ENCODE measurements at regions not wholly inside any gene's neighbourhood (a gene's known extent, or its start where the extent isn't known, plus 50 kb on each side); places are given as distances from the start of the nearest gene placed in this dataset.

GRCh38 chr12:78315028-78315427, 484.3 kb downstream of the NAV3 start:
- H4K5ac ChIP-seq (ENCODE audit: low read depth, low read length), result no peak overlapping the region
- TF ChIP-seq ELK1 (IDR thresholded peaks at IDR 0.05; ENCODE audit: borderline replicate concordance, low read depth, low read length) (no peak), MXI1 (IDR thresholded peaks at IDR 0.05; ENCODE audit: borderline replicate concordance, low read depth, low read length) (no peak), FOS (IDR thresholded peaks at IDR 0.05; ENCODE audit: low read depth, low read length) (no peak), RAD21 (IDR thresholded peaks at IDR 0.05; ENCODE audit: low read length) (no peak), RFX5 (IDR thresholded peaks at IDR 0.05; ENCODE audit: low read depth, low read length) (no peak), RCOR1 (IDR thresholded peaks at IDR 0.05; ENCODE audit: insufficient replicate concordance, low read length) (no peak), CTCF (conservative IDR thresholded peaks at IDR 0.05; ENCODE audit: low read depth, low read length) (no peak), NFE2L2 (IDR thresholded peaks at IDR 0.05; ENCODE audit: low read depth, low read length) (no peak), MAFK (IDR thresholded peaks at IDR 0.05; ENCODE audit: low read depth, low read length) (no peak)
- TF ChIP-seq, protein P1, sequence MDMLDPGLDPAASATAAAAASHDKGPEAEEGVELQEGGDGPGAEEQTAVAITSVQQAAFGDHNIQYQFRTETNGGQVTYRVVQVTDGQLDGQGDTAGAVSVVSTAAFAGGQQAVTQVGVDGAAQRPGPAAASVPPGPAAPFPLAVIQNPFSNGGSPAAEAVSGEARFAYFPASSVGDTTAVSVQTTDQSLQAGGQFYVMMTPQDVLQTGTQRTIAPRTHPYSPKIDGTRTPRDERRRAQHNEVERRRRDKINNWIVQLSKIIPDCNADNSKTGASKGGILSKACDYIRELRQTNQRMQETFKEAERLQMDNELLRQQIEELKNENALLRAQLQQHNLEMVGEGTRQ (IDR thresholded peaks at IDR 0.05; ENCODE audit: low read depth, low read length), result no peak
- no peaks in the 10 kb centered on the region for H3K9me3 ChIP-seq (ENCODE audit: control insufficient read depth, insufficient read depth, low read length)
- CTCF ChIA-PET, result no interaction called here
- H3K18ac ChIP-seq (ENCODE audit: low read depth, low read length), result no peak overlapping the region
- no peaks in the 10 kb centered on the region for H3K36me3 ChIP-seq (ENCODE audit: control insufficient read depth, insufficient read depth, low read length)
- no peak overlapping the region for H2BK20ac ChIP-seq (ENCODE audit: low read depth, low read length)
- no peak overlapping the region for H3K4ac ChIP-seq (ENCODE audit: low read depth, low read length)
- H4K91ac ChIP-seq (ENCODE audit: insufficient read depth, low read depth, low read length), result no peak overlapping the region
- H2BK5ac ChIP-seq (ENCODE audit: low read depth, low read length, poor library complexity, severe bottlenecking), result no peak overlapping the region
- no peak overlapping the region for H2AK9ac ChIP-seq (replicated peaks; ENCODE audit: low read depth, low read length, poor library complexity)
- no peaks in the 10 kb centered on the region for H4K20me1 ChIP-seq (ENCODE audit: insufficient read depth, low read length)
- no TSS peak for BruUV-seq (replicated peaks)
- H2BK15ac ChIP-seq (ENCODE audit: low read depth, low read length), result no peak overlapping the region
- intact Hi-C loops (cut with micrococcal nuclease) (no loop called here), dilution Hi-C loops (cut with HindIII; ENCODE audit: low sequenced_read_pairs, unreplicated experiment) (no loop called here), in situ Hi-C loops (cut with MboI; ENCODE audit: low sequenced_read_pairs) (no loop called here)
- H3K79me1 ChIP-seq (ENCODE audit: low read depth in 1 of 2, low read length in 2 of 2), result no peaks in the 10 kb centered on the region
- DNase-seq (no peak), ATAC-seq (ENCODE audit: low read depth) (no peak)
- H3K4me1 ChIP-seq (ENCODE audit: control insufficient read depth, insufficient read depth, low read length), result no peaks in the 10 kb centered on the region
- no peak overlapping the region for H2AFZ ChIP-seq (replicated peaks; ENCODE audit: low read length, poor library complexity)
- no peak overlapping the region for H3K23ac ChIP-seq (ENCODE audit: low read depth, low read length)
- no peak overlapping the region for H2BK120ac ChIP-seq (ENCODE audit: low read depth, low read length)
- H3K4me2 ChIP-seq (ENCODE audit: low read depth, low read length), result no peak overlapping the region
- no peak overlapping the region for H3K9ac ChIP-seq (ENCODE audit: low read depth, low read length)
- no peak overlapping the region for H3K4me3 ChIP-seq (ENCODE audit: insufficient read depth, low read depth, low read length)
- no peak overlapping the region for H3K56ac ChIP-seq (ENCODE audit: extremely low read depth, insufficient read depth, low read length)
- H2AK5ac ChIP-seq (ENCODE audit: low read depth, low read length), result no peak overlapping the region
- no peak overlapping the region for H3K14ac ChIP-seq (replicated peaks; ENCODE audit: low read depth, low read length)
- H3K27me3 ChIP-seq (ENCODE audit: control insufficient read depth, insufficient read depth, low read length), result no peaks in the 10 kb centered on the region
- H3K9me1 ChIP-seq (ENCODE audit: insufficient read depth, low read length), result no peaks in the 10 kb centered on the region
- POLR2A ChIA-PET (ENCODE audit: unreplicated experiment), result no interaction called here
- no peak overlapping the region for H3K27ac ChIP-seq (ENCODE audit: insufficient read depth, low read length)
- no peak overlapping the region for H4K8ac ChIP-seq (ENCODE audit: low read depth in 2 of 2, low read length in 2 of 2)
- no CpG with 5 or more reads among the region's 3 CpGs for WGBS, 2 experiments (ENCODE audit: extremely low coverage in 2 of 2, insufficient read length in 1 of 2)
